Neural cell (in vitro differentiated cells): ENCODE measurements at regions not wholly inside any gene's neighbourhood (a gene's known extent, or its start where the extent isn't known, plus 50 kb on each side); places are given as distances from the start of the nearest gene placed in this dataset.

Source experiments
- H2AFZ ChIP-seq: fragments of 200-600, 300-800 bp; sonication (generic), shearing (Covaris generic); 2 replicates; pipeline ENCODE4 v1.6.0; 2014; ENCODE audit warnings: low read depth, mild to moderate bottlenecking, antibody characterized with exemption, low read length, moderate library complexity
- H3F3A ChIP-seq: fragments of 200-600 bp; shearing (Covaris generic); 2 replicates; pipeline ENCODE4 v1.6.1; 2016; ENCODE audit warnings: mild to moderate bottlenecking, moderate library complexity, mixed read lengths, antibody characterized with exemption, low read length; ENCODE audit not compliant: insufficient read depth, poor library complexity, severe bottlenecking
- H3K27ac ChIP-seq: fragments of 200-600, 300-800 bp; sonication (generic), shearing (Covaris generic); 2 replicates; pipeline ENCODE4 v1.5.1; 2014; ENCODE audit warnings: mild to moderate bottlenecking, low read length, moderate library complexity
- H3K27me3 ChIP-seq: fragments of 300-800, 200-600 bp; sonication (generic), shearing (Covaris generic); 2 replicates; pipeline ENCODE4 v1.6.0; 2014; ENCODE audit warnings: mild to moderate bottlenecking, low read depth, low read length, moderate library complexity; ENCODE audit not compliant: insufficient read depth
- H3K36me3 ChIP-seq: fragments of 300-800, 200-600 bp; sonication (generic), shearing (Covaris generic); 2 replicates; pipeline ENCODE4 v1.5.1; 2014; ENCODE audit warnings: mild to moderate bottlenecking, antibody characterized with exemption, low read length, moderate library complexity; ENCODE audit not compliant: insufficient read depth
- H3K4me2 ChIP-seq: fragments of 300-800, 200-600 bp; sonication (generic), shearing (Covaris generic); 2 replicates; pipeline ENCODE4 v1.6.0; 2014; ENCODE audit warnings: mild to moderate bottlenecking, low read length
- H3K4me3 ChIP-seq: fragments of 300-800, 200-600 bp; sonication (generic), shearing (Covaris generic); 2 replicates; pipeline ENCODE4 v1.5.1; 2014; ENCODE audit warnings: mild to moderate bottlenecking, low read length, moderate library complexity
- H3K79me2 ChIP-seq: fragments of 200-600 bp; shearing (Covaris generic); replicated peaks from 2 replicates; pipeline ENCODE4 v1.6.0; 2014; ENCODE audit warnings: mild to moderate bottlenecking, low read length, moderate library complexity; ENCODE audit not compliant: insufficient read depth
- H3K9ac ChIP-seq: fragments of 300-800, 200-600 bp; sonication (generic), shearing (Covaris generic); 2 replicates; pipeline ENCODE4 v1.6.1; 2016; ENCODE audit warnings: mild to moderate bottlenecking, low read length, mixed read lengths
- H3K9me2 ChIP-seq: fragments of 200-600 bp; shearing (Covaris generic); 2 replicates; pipeline ENCODE4 v1.6.1; 2016; ENCODE audit warnings: mild to moderate bottlenecking, low read length, mixed read lengths; ENCODE audit not compliant: insufficient read depth
- H3K9me3 ChIP-seq: fragments of 200-600, 300-800 bp; sonication (generic), shearing (Covaris generic); 2 replicates; pipeline ENCODE4 v1.6.1; 2016; ENCODE audit warnings: mild to moderate bottlenecking, mixed run types, low read length, moderate library complexity, mixed read lengths
- H4K20me1 ChIP-seq: fragments of 200-600 bp; shearing (Covaris generic); 2 replicates; pipeline ENCODE4 v1.6.1; 2016; ENCODE audit warnings: mild to moderate bottlenecking, mixed run types; ENCODE audit not compliant: insufficient read depth
- CTCF ChIP-seq: fragments of 450-650 bp; IDR thresholded peaks from 2 replicates; pipeline ENCODE4 v1.5.1; 2014; ENCODE audit warnings: antibody characterized with exemption, mild to moderate bottlenecking, moderate library complexity; ENCODE audit not compliant: poor library complexity, severe bottlenecking
- EP300 ChIP-seq: fragments of 450-650 bp; conservative IDR thresholded peaks from 2 replicates; pipeline ENCODE4 v1.6.1; 2014; ENCODE audit warnings: antibody characterized with exemption, mild to moderate bottlenecking, moderate library complexity; ENCODE audit not compliant: poor library complexity, severe bottlenecking
- EZH2 ChIP-seq: fragments of 200-600, 300-800 bp; shearing (Covaris generic), sonication (generic); IDR thresholded peaks from 2 replicates; pipeline ENCODE4 v1.6.1; 2014; ENCODE audit warnings: antibody characterized with exemption, low read length, borderline replicate concordance, mild to moderate bottlenecking; ENCODE audit not compliant: insufficient read depth, poor library complexity, severe bottlenecking
- MXI1 ChIP-seq: fragments of 450-650 bp; conservative IDR thresholded peaks from 2 replicates; pipeline ENCODE4 v1.6.1; 2014; ENCODE audit warnings: antibody characterized with exemption, mild to moderate bottlenecking; ENCODE audit not compliant: poor library complexity, severe bottlenecking
- POLR2AphosphoS5 ChIP-seq: IDR thresholded peaks from 2 replicates; pipeline ENCODE4 v1.6.1; 2012
- RAD21 ChIP-seq: fragments of 450-650 bp; conservative IDR thresholded peaks from 2 replicates; pipeline ENCODE4 v1.6.1; 2014; ENCODE audit warnings: antibody characterized with exemption, mild to moderate bottlenecking, moderate library complexity
- REST ChIP-seq: IDR thresholded peaks from 2 replicates; pipeline ENCODE4 v1.6.1; 2012; ENCODE audit warnings: borderline replicate concordance
- SMC3 ChIP-seq: fragments of 450-650 bp; conservative IDR thresholded peaks from 2 replicates; pipeline ENCODE4 v1.6.1; 2014; ENCODE audit warnings: antibody characterized with exemption, mild to moderate bottlenecking, moderate library complexity; ENCODE audit not compliant: poor library complexity
- TAF1 ChIP-seq: IDR thresholded peaks from 2 replicates; pipeline ENCODE4 v1.6.1; 2012; ENCODE audit warnings: low read depth

GRCh38 chr10:43760514-43760913 is 111.8 kb upstream of the ZNF32 start:
- H3F3A ChIP-seq, result no peaks in the 10 kb centered on the region
- no peaks in the 10 kb centered on the region for H3K27me3 ChIP-seq
- H3K4me2 ChIP-seq, result no peak overlapping the region
- H3K9me2 ChIP-seq, result no peaks in the 10 kb centered on the region
- H3K27ac ChIP-seq, result no peak overlapping the region
- no peaks in the 10 kb centered on the region for H3K9me3 ChIP-seq
- H2AFZ ChIP-seq, result no peak overlapping the region
- H4K20me1 ChIP-seq, result no peaks in the 10 kb centered on the region
- H3K36me3 ChIP-seq, result no peaks in the 10 kb centered on the region
- H3K79me2 ChIP-seq, result no peaks in the 10 kb centered on the region
- TF ChIP-seq REST (no peak), MXI1 (no peak), RAD21 (no peak), SMC3 (no peak), POLR2AphosphoS5 (no peak), EZH2 (no peak), TAF1 (no peak), CTCF (no peak), EP300 (no peak)
- H3K9ac ChIP-seq, result no peak overlapping the region
- H3K4me3 ChIP-seq, result no peak overlapping the region

- no peaks in the 10 kb centered on the region for H3F3A ChIP-seq
- H3K4me3 ChIP-seq, result no peak overlapping the region
- no peak overlapping the region for H3K9ac ChIP-seq
- H3K79me2 ChIP-seq, result no peaks in the 10 kb centered on the region
- H3K27me3 ChIP-seq, result no peaks in the 10 kb centered on the region
- TF ChIP-seq MXI1 (no peak), TAF1 (no peak), EZH2 (no peak), POLR2AphosphoS5 (no peak), SMC3 (no peak), CTCF (no peak), REST (no peak), RAD21 (no peak), EP300 (no peak)
- H3K36me3 ChIP-seq, result no peaks in the 10 kb centered on the region
- H3K9me3 ChIP-seq, result no peaks in the 10 kb centered on the region
- no peak overlapping the region for H2AFZ ChIP-seq
- H3K4me2 ChIP-seq, result no peak overlapping the region
- H3K9me2 ChIP-seq, result no peaks in the 10 kb centered on the region
- no peaks in the 10 kb centered on the region for H4K20me1 ChIP-seq
- no peak overlapping the region for H3K27ac ChIP-seq
Observed at GRCh38 chr10:43759216-43759615, 110.5 kb upstream of the ZNF32 start.
